PC-9 (cell line): ENCODE measurements at regions not wholly inside any gene's neighbourhood (a gene's known extent, or its start where the extent isn't known, plus 50 kb on each side); places are given as distances from the start of the nearest gene placed in this dataset.

Experiments used
- EZH2 ChIP-seq: fragments of 200-600 bp; sonication (generic); IDR thresholded peaks from 2 replicates; pipeline ENCODE4 v1.8.0; 2017; ENCODE audit warnings: antibody characterized with exemption, low read depth
- TF ChIP-seq, protein P1 (sequence below): fragments of 200-600 bp; sonication (generic); conservative IDR thresholded peaks from 2 replicates; pipeline ENCODE4 v1.6.1; 2017; ENCODE audit warnings: mixed run types, antibody characterized with exemption, mild to moderate bottlenecking, moderate library complexity

- TF ChIP-seq, protein P1, sequence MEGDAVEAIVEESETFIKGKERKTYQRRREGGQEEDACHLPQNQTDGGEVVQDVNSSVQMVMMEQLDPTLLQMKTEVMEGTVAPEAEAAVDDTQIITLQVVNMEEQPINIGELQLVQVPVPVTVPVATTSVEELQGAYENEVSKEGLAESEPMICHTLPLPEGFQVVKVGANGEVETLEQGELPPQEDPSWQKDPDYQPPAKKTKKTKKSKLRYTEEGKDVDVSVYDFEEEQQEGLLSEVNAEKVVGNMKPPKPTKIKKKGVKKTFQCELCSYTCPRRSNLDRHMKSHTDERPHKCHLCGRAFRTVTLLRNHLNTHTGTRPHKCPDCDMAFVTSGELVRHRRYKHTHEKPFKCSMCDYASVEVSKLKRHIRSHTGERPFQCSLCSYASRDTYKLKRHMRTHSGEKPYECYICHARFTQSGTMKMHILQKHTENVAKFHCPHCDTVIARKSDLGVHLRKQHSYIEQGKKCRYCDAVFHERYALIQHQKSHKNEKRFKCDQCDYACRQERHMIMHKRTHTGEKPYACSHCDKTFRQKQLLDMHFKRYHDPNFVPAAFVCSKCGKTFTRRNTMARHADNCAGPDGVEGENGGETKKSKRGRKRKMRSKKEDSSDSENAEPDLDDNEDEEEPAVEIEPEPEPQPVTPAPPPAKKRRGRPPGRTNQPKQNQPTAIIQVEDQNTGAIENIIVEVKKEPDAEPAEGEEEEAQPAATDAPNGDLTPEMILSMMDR: no peak
- no peak for TF ChIP-seq EZH2
Observed at GRCh38 chr16:51056331-51056730, 94.7 kb downstream of the SALL1 start.
